SK-N-SH (cell line): ENCODE measurements at regions not wholly inside any gene's neighbourhood (a gene's known extent, or its start where the extent isn't known, plus 50 kb on each side); places are given as distances from the start of the nearest gene placed in this dataset.

Experiments used
- CTCF ChIA-PET: fragments of 300-600, 350-600 bp; formaldehyde crosslinking; extraction: SDS; loops from one replicate; lab custom pipeline; 2021; lab: Yijun Ruan, JAX
- POLR2A ChIA-PET: fragments of 350-600 bp; sonication (Branson Sonifier 250); formaldehyde crosslinking; extraction: SDS; loops from one replicate; lab custom pipeline; 2020; ENCODE audit warnings: antibody characterized with exemption, inconsistent platforms; lab: Yijun Ruan, JAX
- DNase-seq: peaks from one replicate; pipeline ENCODE4 v3.0.0; 2012
- H2AFZ ChIP-seq: fragments of 200-600 bp; sonication (generic); 2 replicates; pipeline ENCODE4 v1.8.1; 2016; ENCODE audit warnings: antibody characterized with exemption, mild to moderate bottlenecking, low read depth
- H3F3A ChIP-seq: fragments of 200-600 bp; sonication (generic); replicated peaks from 2 replicates; pipeline ENCODE3; 2016; ENCODE audit warnings: antibody characterized with exemption, mild to moderate bottlenecking; ENCODE audit not compliant: insufficient read depth
- H3K27ac ChIP-seq, 2 experiments: fragments of 200-500 bp in 1 of 2; fragments of 200-600 bp in 1 of 2; sonication (Bioruptor generic) in 1 of 2; sonication (generic), shearing (Covaris generic) in 1 of 2; 2 replicates each; pipeline versions ENCODE4 v1.5.1 to v1.6.1; 2014 to 2016; ENCODE audit warnings: low read depth in 2 of 2, inconsistent platforms in 1 of 2, low read length in 1 of 2, mild to moderate bottlenecking in 1 of 2, mixed read lengths in 1 of 2
- H3K27me3 ChIP-seq: fragments of 200-600 bp; sonication (generic), shearing (Covaris generic); 2 replicates; pipeline ENCODE4 v1.6.1; 2016; ENCODE audit warnings: mixed run types; ENCODE audit not compliant: insufficient read depth
- H3K36me3 ChIP-seq, 2 experiments: fragments of 200-500 bp in 1 of 2; fragments of 200-600 bp in 1 of 2; sonication (Bioruptor generic) in 1 of 2; sonication (generic) in 1 of 2; replicated peaks in 1 of 2; 2 replicates each; pipeline versions ENCODE3 to v1.5.1; 2014 to 2016; ENCODE audit warnings: low read length in 1 of 2, mild to moderate bottlenecking in 1 of 2; ENCODE audit not compliant: insufficient read depth in 2 of 2, control insufficient read depth in 1 of 2
- H3K4me1 ChIP-seq, 2 experiments: fragments of 200-500 bp in 1 of 2; fragments of 200-600 bp in 1 of 2; sonication (Bioruptor generic) in 1 of 2; sonication (generic), shearing (Covaris generic) in 1 of 2; 2 replicates each; pipeline versions ENCODE4 v1.5.1 to v1.6.1; 2014 to 2016; ENCODE audit warnings: low read depth in 1 of 2, low read length in 1 of 2, mixed run types in 1 of 2; ENCODE audit not compliant: insufficient read depth in 2 of 2, control insufficient read depth in 1 of 2
- H3K4me2 ChIP-seq: fragments of 200-600 bp; sonication (generic), shearing (Covaris generic); 2 replicates; pipeline ENCODE4 v1.6.1; 2017; ENCODE audit warnings: mixed run types
- H3K4me3 ChIP-seq, 2 experiments: fragments of 200-500 bp in 1 of 2; fragments of 200-600 bp in 1 of 2; sonication (Bioruptor generic) in 1 of 2; sonication (generic), shearing (Covaris generic) in 1 of 2; 2 replicates each; pipeline versions ENCODE4 v1.5.1 to v1.8.1; 2014 to 2016; ENCODE audit warnings: low read depth in 2 of 2, inconsistent platforms in 1 of 2, low read length in 1 of 2, mild to moderate bottlenecking in 1 of 2, mixed read lengths in 1 of 2, moderate library complexity in 1 of 2
- H3K79me2 ChIP-seq: fragments of 200-600 bp; sonication (generic); 2 replicates; pipeline ENCODE4 v1.8.1; 2017; ENCODE audit warnings: mild to moderate bottlenecking; ENCODE audit not compliant: insufficient read depth
- H3K9ac ChIP-seq: fragments of 200-600 bp; sonication (generic); 2 replicates; pipeline ENCODE4 v1.6.1; 2017; ENCODE audit warnings: mixed run types
- H3K9me2 ChIP-seq: fragments of 200-600 bp; sonication (generic); 2 replicates; pipeline ENCODE4 v1.6.1; 2017; ENCODE audit warnings: mixed run types
- H3K9me3 ChIP-seq: fragments of 200-600 bp; sonication (generic); 2 replicates; pipeline ENCODE4 v1.6.1; 2017; ENCODE audit warnings: mixed run types, mild to moderate bottlenecking, moderate library complexity
- H4K20me1 ChIP-seq: fragments of 200-600 bp; sonication (generic); 2 replicates; pipeline ENCODE4 v1.6.1; 2017; ENCODE audit warnings: mild to moderate bottlenecking, mixed run types; ENCODE audit not compliant: insufficient read depth
- CHD2 ChIP-seq: fragments of 150-350 bp; IDR thresholded peaks from 2 replicates; pipeline ENCODE4 v1.6.1; 2018; ENCODE audit warnings: low read length; ENCODE audit not compliant: partially characterized antibody
- FOSL2 ChIP-seq: IDR thresholded peaks from 2 replicates; pipeline ENCODE4 v1.4.0; 2012; ENCODE audit warnings: low read depth, mild to moderate bottlenecking, moderate library complexity, borderline replicate concordance
- MEF2A ChIP-seq: IDR thresholded peaks from 2 replicates; pipeline ENCODE4 v1.4.0; 2012; ENCODE audit warnings: low read depth, borderline replicate concordance
- MXI1 ChIP-seq: IDR thresholded peaks from 2 replicates; pipeline ENCODE4 v1.6.1; 2012; ENCODE audit warnings: mild to moderate bottlenecking, low read depth, low read length, improper control_type of control experiment
- RCOR1 ChIP-seq: fragments of 150-350 bp; IDR thresholded peaks from 2 replicates; pipeline ENCODE4 v1.6.1; 2017; ENCODE audit warnings: antibody characterized with exemption, low read length
- RFX5 ChIP-seq: IDR thresholded peaks from 2 replicates; pipeline ENCODE4 v1.6.1; 2012; ENCODE audit warnings: mild to moderate bottlenecking, improper control_type of control experiment, low read length
- RXRA ChIP-seq: IDR thresholded peaks from 2 replicates; pipeline ENCODE4 v1.4.0; 2012; ENCODE audit warnings: low read depth, mild to moderate bottlenecking, borderline replicate concordance
- SMC3 ChIP-seq: IDR thresholded peaks from 2 replicates; pipeline ENCODE4 v1.6.1; 2012; ENCODE audit warnings: low read depth, low read length, improper control_type of control experiment
- YY1 ChIP-seq: IDR thresholded peaks from 2 replicates; pipeline ENCODE4 v1.4.0; 2012; ENCODE audit warnings: low read depth, mild to moderate bottlenecking
- ZBTB33 ChIP-seq: IDR thresholded peaks from 2 replicates; pipeline ENCODE4 v1.4.0; 2012; ENCODE audit warnings: low read depth, borderline replicate concordance
- WGBS: methylation state at CpG from one replicate; pipeline ENCODE4 v1.1.6; 2017; ENCODE audit warnings: low lambda C conversion rate; 5-methylcytosine and 5-hydroxymethylcytosine counted together

GRCh38 chr13:57286511-57287098 is 119.6 kb downstream of the PRR20E start:
- no peaks in the 10 kb centered on the region for H3K36me3 ChIP-seq
- H2AFZ ChIP-seq: no peak overlapping the region
- H3K27ac ChIP-seq: no peak overlapping the region
- no peak for TF ChIP-seq RCOR1
- TF ChIP-seq CHD2: no peak
- no peak for TF ChIP-seq MEF2A
- no peak for TF ChIP-seq MXI1
- TF ChIP-seq FOSL2: no peak
- H3K9ac ChIP-seq: no peak overlapping the region
- CTCF ChIA-PET: no interaction called here
- no peaks in the 10 kb centered on the region for H3K79me2 ChIP-seq
- no peaks in the 10 kb centered on the region for H3K27me3 ChIP-seq
- H3K4me3 ChIP-seq: no peak overlapping the region
- POLR2A ChIA-PET: no interaction called here
- no peak overlapping the region for H3K4me2 ChIP-seq
- no peaks in the 10 kb centered on the region for H3K9me3 ChIP-seq
- no peaks in the 10 kb centered on the region for H4K20me1 ChIP-seq
- no peaks in the 10 kb centered on the region for H3K9me2 ChIP-seq
- DNase-seq: peak; percentile 1
- no peaks in the 10 kb centered on the region for H3K4me1 ChIP-seq
- H3F3A ChIP-seq: no peaks in the 10 kb centered on the region
- 88% methylated on average over 8 of the region's 49 CpGs for WGBS

GRCh38 chr13:57302604-57303003 is 135.6 kb downstream of the PRR20E start:
- H3K9me3 ChIP-seq: no peaks in the 10 kb centered on the region
- H2AFZ ChIP-seq: no peak overlapping the region
- no peaks in the 10 kb centered on the region for H3F3A ChIP-seq
- no peak overlapping the region for H3K4me2 ChIP-seq
- no peaks in the 10 kb centered on the region for H3K4me1 ChIP-seq
- H3K9me2 ChIP-seq: no peaks in the 10 kb centered on the region
- ChIA-PET CTCF (interaction anchor here (0.6 kb wide), 1 partner anchor 221 kb away, joined by 5 read pairs; no protein-coding TSS in a partner anchor), POLR2A (no interaction called here)
- WGBS: 31% methylated on average over 1 of the region's 1 CpG
- no peaks in the 10 kb centered on the region for H4K20me1 ChIP-seq
- H3K9ac ChIP-seq: no peak overlapping the region
- TF ChIP-seq CHD2 (no peak), YY1 (no peak), ZBTB33 (no peak)
- H3K36me3 ChIP-seq: no peaks in the 10 kb centered on the region
- no peaks in the 10 kb centered on the region for H3K79me2 ChIP-seq
- H3K27ac ChIP-seq: no peak overlapping the region
- H3K4me3 ChIP-seq: no peak overlapping the region
- H3K27me3 ChIP-seq: no peaks in the 10 kb centered on the region
- DNase-seq: no peak

GRCh38 chr13:57311009-57311586 is 144.1 kb downstream of the PRR20E start:
- DNase-seq: no peak
- H3K9me3 ChIP-seq: no peaks in the 10 kb centered on the region
- H3K9me2 ChIP-seq: no peaks in the 10 kb centered on the region
- no peaks in the 10 kb centered on the region for H3K27me3 ChIP-seq
- H3K9ac ChIP-seq: no peak overlapping the region
- no peak overlapping the region for H3K27ac ChIP-seq
- no peak overlapping the region for H2AFZ ChIP-seq
- no peak for TF ChIP-seq RFX5
- no peak for TF ChIP-seq SMC3
- TF ChIP-seq RXRA: no peak
- TF ChIP-seq ZBTB33: no peak
- CTCF ChIA-PET: no interaction called here
- no peaks in the 10 kb centered on the region for H3K4me1 ChIP-seq
- WGBS: 28% methylated on average over 15 of the region's 15 CpGs
- no peaks in the 10 kb centered on the region for H4K20me1 ChIP-seq
- no peaks in the 10 kb centered on the region for H3K79me2 ChIP-seq
- no peak overlapping the region for H3K4me3 ChIP-seq
- peaks cover 4% of the 10 kb centered on the region for H3F3A ChIP-seq
- no peaks in the 10 kb centered on the region for H3K36me3 ChIP-seq
- POLR2A ChIA-PET: no interaction called here
- H3K4me2 ChIP-seq: no peak overlapping the region
